HepG2 (cell line): ENCODE measurements at regions not wholly inside any gene's neighbourhood (a gene's known extent, or its start where the extent isn't known, plus 50 kb on each side); places are given as distances from the start of the nearest gene placed in this dataset.
A peak's percentile ranks its signal among the peaks of the same experiment; 100 is the strongest.

ENCODE experiments used
- ATAC-seq: fragments of 200-7000 bp; cut with Tn5 transposase; 3 replicates; pipeline ENCODE4 v1.9.1; 2020; ENCODE audit warnings: mild to moderate bottlenecking, moderate library complexity
- BruUV-seq: library from RNA; stranded (reverse); fragments of 400-500 nt; replicated peaks from 2 replicates; lab custom pipeline; 2021; lab: Mats Ljungman, UMichigan
- CTCF ChIA-PET: fragments of 300-600 bp; formaldehyde crosslinking; extraction: SDS; loops from one replicate; lab custom pipeline; 2021; ENCODE audit warnings: low total read pairs, inconsistent platforms, low intra/inter-chr PET ratio; lab: Yijun Ruan, JAX
- POLR2A ChIA-PET: fragments of 350-600 bp; sonication (Branson Sonifier 250); formaldehyde crosslinking; loops from one replicate; lab custom pipeline; 2020; ENCODE audit warnings: antibody characterized with exemption, inconsistent platforms; lab: Yijun Ruan, JAX
- DNase-seq: peaks from one replicate; pipeline ENCODE4 v3.0.0-alpha.2; 2015; ENCODE audit warnings: low spot score
- FAIRE-seq: peaks from 3 replicates; lab custom pipeline; 2011; peaks lifted over from hg19 to GRCh38; lab: Jason Lieb, UNC
- H2AFZ ChIP-seq: one replicate; pipeline ENCODE4 v1.6.1; 2011; ENCODE audit warnings: low read length, inconsistent platforms
- H3K27ac ChIP-seq: fragments of 300-600 bp; 3 replicates; pipeline ENCODE4 v1.8.0; 2011; ENCODE audit warnings: mixed run types, mild to moderate bottlenecking, mixed read lengths, low read length, inconsistent platforms; ENCODE audit not compliant: insufficient read depth; ENCODE audit errors: extremely low read length
- H3K27me3 ChIP-seq, 2 experiments: fragments of 200-600 bp in 1 of 2; 2 replicates in 1 of 2; 3 replicates in 1 of 2; pipeline versions ENCODE4 v1.6.0 to v1.8.0; 2011; ENCODE audit warnings: low read length in 2 of 2, mild to moderate bottlenecking in 2 of 2, moderate library complexity in 2 of 2, inconsistent platforms in 1 of 2; ENCODE audit not compliant: insufficient read depth in 2 of 2, control insufficient read depth in 1 of 2
- H3K36me3 ChIP-seq, 2 experiments: fragments of 200-600 bp in 1 of 2; replicated peaks in 1 of 2; 2 replicates in 1 of 2; 3 replicates in 1 of 2; pipeline versions ENCODE4 v1.5.1 to v1.8.0; 2011; ENCODE audit warnings: low read length in 2 of 2, inconsistent platforms in 1 of 2; ENCODE audit not compliant: insufficient read depth in 2 of 2, control insufficient read depth in 1 of 2
- H3K4me1 ChIP-seq: 2 replicates; pipeline ENCODE4 v1.5.1; 2012; ENCODE audit warnings: low read length, inconsistent platforms; ENCODE audit not compliant: insufficient read depth
- H3K4me2 ChIP-seq: 2 replicates; pipeline ENCODE4 v1.6.0; 2011; ENCODE audit warnings: low read depth, low read length, inconsistent platforms
- H3K4me3 ChIP-seq, 3 experiments: fragments of 200-600 bp in 1 of 3; sonication (generic), shearing (Covaris generic) in 1 of 3; replicated peaks in 1 of 3; 2 replicates each; pipeline ENCODE4 v1.5.1; 2011 to 2016; ENCODE audit warnings: low read length in 3 of 3, inconsistent platforms in 2 of 3, low read depth in 2 of 3, mild to moderate bottlenecking in 2 of 3, control low read depth in 1 of 3, mixed read lengths in 1 of 3; ENCODE audit not compliant: insufficient read depth in 1 of 3
- H3K79me2 ChIP-seq: one replicate; pipeline ENCODE4 v1.6.1; 2011; ENCODE audit warnings: low read length, inconsistent platforms; ENCODE audit not compliant: insufficient read depth
- H3K9ac ChIP-seq: 2 replicates; pipeline ENCODE4 v1.6.0; 2011; ENCODE audit warnings: mild to moderate bottlenecking, low read depth, low read length, inconsistent platforms; ENCODE audit not compliant: insufficient read depth
- H3K9me3 ChIP-seq: 2 replicates; pipeline ENCODE4 v1.5.1; 2012; ENCODE audit warnings: mild to moderate bottlenecking, low read length
- H4K20me1 ChIP-seq: 2 replicates; pipeline ENCODE4 v1.6.0; 2011; ENCODE audit warnings: inconsistent platforms, mild to moderate bottlenecking, low read length, moderate library complexity; ENCODE audit not compliant: insufficient read depth
- ATF3 ChIP-seq: sonication (generic); formaldehyde crosslinking; IDR thresholded peaks from 2 replicates; pipeline ENCODE4 v1.4.0; 2020; ENCODE audit warnings: missing genetic modification reagents
- ATF4 ChIP-seq, 2 experiments: fragments of 450-650 bp in 1 of 2; sonication (generic) in 1 of 2; formaldehyde crosslinking; IDR thresholded peaks; 2 replicates each; pipeline versions ENCODE4 v1.5.0 to v1.8.0; 2020 to 2022; ENCODE audit warnings: mild to moderate bottlenecking in 1 of 2, missing genetic modification reagents in 1 of 2
- BCL6 ChIP-seq: IDR thresholded peaks from 2 replicates; pipeline ENCODE4 v1.6.1; 2016; ENCODE audit warnings: missing genetic modification reagents, missing compliant biosample characterization
- CC2D1A ChIP-seq: sonication (generic); formaldehyde crosslinking; IDR thresholded peaks from 2 replicates; pipeline ENCODE4 v1.8.1; 2023; ENCODE audit warnings: mild to moderate bottlenecking, missing genetic modification reagents
- CEBPB ChIP-seq: IDR thresholded peaks from 2 replicates; pipeline ENCODE4 v1.6.1; 2011; ENCODE audit warnings: low read depth, low read length, improper control_type of control experiment, borderline replicate concordance
- CEBPG ChIP-seq: IDR thresholded peaks from 2 replicates; pipeline ENCODE4 v1.6.1; 2016
- GATAD2A ChIP-seq: IDR thresholded peaks from 2 replicates; pipeline ENCODE4 v1.6.1; 2016
- ISX ChIP-seq: sonication (generic); formaldehyde crosslinking; conservative IDR thresholded peaks from 2 replicates; pipeline ENCODE4 v1.5.0; 2020; ENCODE audit warnings: missing genetic modification reagents
- NBN ChIP-seq: fragments of 450-650 bp; conservative IDR thresholded peaks from 2 replicates; pipeline ENCODE4 v1.6.1; 2017
- NFKB2 ChIP-seq: sonication (generic); formaldehyde crosslinking; IDR thresholded peaks from 2 replicates; pipeline ENCODE4 v1.4.0; 2020; ENCODE audit warnings: missing genetic modification reagents, borderline replicate concordance
- PRDM15 ChIP-seq: sonication (generic); formaldehyde crosslinking; IDR thresholded peaks from 2 replicates; pipeline ENCODE4 v1.4.0; 2020; ENCODE audit warnings: missing genetic modification reagents
- RARA ChIP-seq: IDR thresholded peaks from 2 replicates; pipeline ENCODE4 v1.6.1; 2016; ENCODE audit warnings: missing genetic modification reagents, missing compliant biosample characterization
- RFX5 ChIP-seq: IDR thresholded peaks from 2 replicates; pipeline ENCODE4 v1.6.1; 2011; ENCODE audit warnings: low read depth, low read length, improper control_type of control experiment
- SMC3 ChIP-seq: IDR thresholded peaks from 2 replicates; pipeline ENCODE4 v1.6.1; 2011; ENCODE audit warnings: low read length, improper control_type of control experiment
- ZMYM4 ChIP-seq: sonication (generic); formaldehyde crosslinking; IDR thresholded peaks from 2 replicates; pipeline ENCODE4 v1.8.1; 2023; ENCODE audit warnings: mild to moderate bottlenecking, missing genetic modification reagents
- ZNF121 ChIP-seq: sonication (generic); formaldehyde crosslinking; IDR thresholded peaks from 2 replicates; pipeline ENCODE4 v1.5.0; 2020; ENCODE audit warnings: mild to moderate bottlenecking, missing genetic modification reagents
- ZNF512 ChIP-seq: sonication (generic); formaldehyde crosslinking; IDR thresholded peaks from 2 replicates; pipeline ENCODE4 v1.4.0; 2020; ENCODE audit warnings: mild to moderate bottlenecking, missing genetic modification reagents
- ZNF644 ChIP-seq: IDR thresholded peaks from 2 replicates; pipeline ENCODE4 v1.6.1; 2016; ENCODE audit warnings: low read depth
- WGBS: methylation state at CpG from one replicate; pipeline ENCODE4 v1.1.6; 2017; ENCODE audit warnings: low lambda C conversion rate; 5-methylcytosine and 5-hydroxymethylcytosine counted together
- in situ Hi-C: cut with HindIII; loops from 2 replicates; pipeline ENCODE4 v1.10.0; 2017; ENCODE audit warnings: low pct_unique_long_range_greater_than_20kb; ENCODE audit not compliant: extremely low pct_ligation_motif_present
- intact Hi-C: fragments of 100-400 bp; cut with micrococcal nuclease; formaldehyde crosslinking; loops from one replicate; pipeline ENCODE4 v1.10.0; 2022; ENCODE audit not compliant: unreplicated experiment

GRCh38 chr3:110731148-110731547, 340.5 kb upstream of the NECTIN3 start:
- TF ChIP-seq CEBPB = peak; percentile 73
- peak; percentile 59; the same call in 1 of the 2 replicates for TF ChIP-seq CEBPG (CRISPR knock-in tag)
- TF ChIP-seq ISX = no peak
- 0 out of 2 replicates have a peak, but pooled peaks have one; percentile 7 for TF ChIP-seq BCL6 (CRISPR knock-in tag)
- TF ChIP-seq ZMYM4 (CRISPR knock-in tag) = 0 out of 2 replicates have a peak, but pooled peaks have one; percentile 33
- peak in 1 of 2 experiments; percentile 47; a peak in 1 of 4 replicates for TF ChIP-seq ATF4 (CRISPR knock-in tag; IDR thresholded peaks at IDR 0.05)
- TF ChIP-seq ZNF121 (CRISPR knock-in tag) = peak; percentile 50; the same call in 1 of the 2 replicates
- TF ChIP-seq PRDM15 (CRISPR knock-in tag) = no peak
- no peak for TF ChIP-seq NFKB2 (CRISPR knock-in tag)
- TF ChIP-seq GATAD2A (CRISPR knock-in tag) = peak; percentile 18; the same call in 1 of the 2 replicates
- no peak for TF ChIP-seq NBN
- TF ChIP-seq ZNF512 = no peak
- TF ChIP-seq CC2D1A = no peak
- peak; percentile 85 for TF ChIP-seq RFX5
- peak; percentile 26; the same call in 1 of the 2 replicates for TF ChIP-seq ATF3
- TF ChIP-seq ZNF644 = peak; percentile 42; the same call in 1 of the 2 replicates
- peak; percentile 47; the same call in 1 of the 2 replicates for TF ChIP-seq RARA (CRISPR knock-in tag)
- TF ChIP-seq SMC3 = 0 out of 2 replicates have a peak, but pooled peaks have one; percentile 8
- TF ChIP-seq, all 625 proteins: peak for 12
- no TSS peak for BruUV-seq
- Histone ChIP-seq H3K27ac (no peak overlapping the region), H3K79me2 (no peaks in the 10 kb centered on the region), H3K9me3 (no peaks in the 10 kb centered on the region), H3K27me3 (no peaks in the 10 kb centered on the region), H2AFZ (no peak overlapping the region), H3K9ac (no peak overlapping the region), H3K4me2 (no peak overlapping the region), H3K36me3 (no peaks in the 10 kb centered on the region), H3K4me3 (no peak overlapping the region), H3K4me1 (peaks cover 35% of the 10 kb centered on the region), H4K20me1 (no peaks in the 10 kb centered on the region)
- WGBS = 8% methylated on average over 1 of the region's 1 CpG
- CTCF ChIA-PET = no interaction called here
- intact Hi-C loops = no loop called here
- no peak for DNase-seq
- FAIRE-seq = no peak
- peak; percentile 59; the same call in 1 of the 3 replicates for ATAC-seq
- in situ Hi-C loops = no loop called here
- POLR2A ChIA-PET = no interaction called here
